GM23338 (cell line): ENCODE measurements at regions not wholly inside any gene's neighbourhood (a gene's known extent, or its start where the extent isn't known, plus 50 kb on each side); places are given as distances from the start of the nearest gene placed in this dataset.

Experiments
- CREB1 ChIP-seq: fragments of 250-450 bp; sonication (Bioruptor Pico); IDR thresholded peaks from 2 replicates; pipeline ENCODE4 v1.5.0; 2020; ENCODE audit warnings: low read depth, mild to moderate bottlenecking, moderate library complexity
- CTCF ChIP-seq, 2 experiments: fragments of 200-600 bp in 1 of 2; sonication (generic) in 1 of 2; conservative IDR thresholded peaks; 2 replicates each; pipeline versions ENCODE4 v1.5.1 to v1.6.1; 2016 to 2017; ENCODE audit warnings: antibody characterized with exemption in 2 of 2, low read depth in 2 of 2, mild to moderate bottlenecking in 2 of 2, moderate library complexity in 1 of 2
- EZH2 ChIP-seq: fragments of 200-600 bp; sonication (generic); IDR thresholded peaks from one replicate; pipeline ENCODE4 v1.8.0; 2017; ENCODE audit warnings: antibody characterized with exemption, mild to moderate bottlenecking, low read depth; ENCODE audit not compliant: unreplicated experiment
- EZH2phosphoT487 ChIP-seq: fragments of 200-600 bp; sonication (generic); IDR thresholded peaks from one replicate; pipeline ENCODE4 v1.8.1; 2018; ENCODE audit warnings: antibody characterized with exemption; ENCODE audit not compliant: unreplicated experiment
- JUNB ChIP-seq: IDR thresholded peaks from one replicate; pipeline ENCODE4 v1.6.1; 2016; ENCODE audit warnings: antibody characterized with exemption; ENCODE audit not compliant: unreplicated experiment
- NANOG ChIP-seq: IDR thresholded peaks from 2 replicates; pipeline ENCODE4 v1.6.1; 2016; ENCODE audit warnings: antibody characterized with exemption, borderline replicate concordance
- POLR2AphosphoS5 ChIP-seq: IDR thresholded peaks from 2 replicates; pipeline ENCODE4 v1.6.1; 2016; ENCODE audit warnings: antibody characterized with exemption, low read depth
- REST ChIP-seq: IDR thresholded peaks from one replicate; pipeline ENCODE4 v1.6.1; 2018; ENCODE audit warnings: antibody characterized with exemption; ENCODE audit not compliant: unreplicated experiment
- ZNF114 ChIP-seq: fragments of 250-450 bp; sonication (Bioruptor Pico); IDR thresholded peaks from 2 replicates; pipeline ENCODE4 v1.5.0; 2020; ENCODE audit warnings: mild to moderate bottlenecking, moderate library complexity
- ZNF331 ChIP-seq: fragments of 250-450 bp; sonication (Bioruptor Pico); IDR thresholded peaks from 2 replicates; pipeline ENCODE4 v1.5.0; 2020; ENCODE audit warnings: low read depth, mild to moderate bottlenecking, moderate library complexity
- TF ChIP-seq, protein P1 (sequence below): IDR thresholded peaks from 2 replicates; pipeline ENCODE4 v1.6.1; 2016; ENCODE audit warnings: antibody characterized with exemption
- TF ChIP-seq, protein P2 (sequence below): fragments of 250-450 bp; sonication (Bioruptor Pico); IDR thresholded peaks from 2 replicates; pipeline ENCODE4 v1.5.0; 2020; ENCODE audit warnings: mild to moderate bottlenecking, moderate library complexity

- TF ChIP-seq CTCF (conservative IDR thresholded peaks at IDR 0.05; ENCODE audit: low read depth in 2 of 2), result no peak
- no peak for TF ChIP-seq EZH2
- no peak for TF ChIP-seq POLR2AphosphoS5
- TF ChIP-seq JUNB, result no peak
- no peak for TF ChIP-seq NANOG
- TF ChIP-seq, protein P1, sequence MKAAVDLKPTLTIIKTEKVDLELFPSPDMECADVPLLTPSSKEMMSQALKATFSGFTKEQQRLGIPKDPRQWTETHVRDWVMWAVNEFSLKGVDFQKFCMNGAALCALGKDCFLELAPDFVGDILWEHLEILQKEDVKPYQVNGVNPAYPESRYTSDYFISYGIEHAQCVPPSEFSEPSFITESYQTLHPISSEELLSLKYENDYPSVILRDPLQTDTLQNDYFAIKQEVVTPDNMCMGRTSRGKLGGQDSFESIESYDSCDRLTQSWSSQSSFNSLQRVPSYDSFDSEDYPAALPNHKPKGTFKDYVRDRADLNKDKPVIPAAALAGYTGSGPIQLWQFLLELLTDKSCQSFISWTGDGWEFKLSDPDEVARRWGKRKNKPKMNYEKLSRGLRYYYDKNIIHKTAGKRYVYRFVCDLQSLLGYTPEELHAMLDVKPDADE, result no peak
- TF ChIP-seq EZH2phosphoT487, result no peak
- no peak for TF ChIP-seq CREB1
- no peak for TF ChIP-seq ZNF114 (CRISPR knock-in tag)
- TF ChIP-seq, protein P2, sequence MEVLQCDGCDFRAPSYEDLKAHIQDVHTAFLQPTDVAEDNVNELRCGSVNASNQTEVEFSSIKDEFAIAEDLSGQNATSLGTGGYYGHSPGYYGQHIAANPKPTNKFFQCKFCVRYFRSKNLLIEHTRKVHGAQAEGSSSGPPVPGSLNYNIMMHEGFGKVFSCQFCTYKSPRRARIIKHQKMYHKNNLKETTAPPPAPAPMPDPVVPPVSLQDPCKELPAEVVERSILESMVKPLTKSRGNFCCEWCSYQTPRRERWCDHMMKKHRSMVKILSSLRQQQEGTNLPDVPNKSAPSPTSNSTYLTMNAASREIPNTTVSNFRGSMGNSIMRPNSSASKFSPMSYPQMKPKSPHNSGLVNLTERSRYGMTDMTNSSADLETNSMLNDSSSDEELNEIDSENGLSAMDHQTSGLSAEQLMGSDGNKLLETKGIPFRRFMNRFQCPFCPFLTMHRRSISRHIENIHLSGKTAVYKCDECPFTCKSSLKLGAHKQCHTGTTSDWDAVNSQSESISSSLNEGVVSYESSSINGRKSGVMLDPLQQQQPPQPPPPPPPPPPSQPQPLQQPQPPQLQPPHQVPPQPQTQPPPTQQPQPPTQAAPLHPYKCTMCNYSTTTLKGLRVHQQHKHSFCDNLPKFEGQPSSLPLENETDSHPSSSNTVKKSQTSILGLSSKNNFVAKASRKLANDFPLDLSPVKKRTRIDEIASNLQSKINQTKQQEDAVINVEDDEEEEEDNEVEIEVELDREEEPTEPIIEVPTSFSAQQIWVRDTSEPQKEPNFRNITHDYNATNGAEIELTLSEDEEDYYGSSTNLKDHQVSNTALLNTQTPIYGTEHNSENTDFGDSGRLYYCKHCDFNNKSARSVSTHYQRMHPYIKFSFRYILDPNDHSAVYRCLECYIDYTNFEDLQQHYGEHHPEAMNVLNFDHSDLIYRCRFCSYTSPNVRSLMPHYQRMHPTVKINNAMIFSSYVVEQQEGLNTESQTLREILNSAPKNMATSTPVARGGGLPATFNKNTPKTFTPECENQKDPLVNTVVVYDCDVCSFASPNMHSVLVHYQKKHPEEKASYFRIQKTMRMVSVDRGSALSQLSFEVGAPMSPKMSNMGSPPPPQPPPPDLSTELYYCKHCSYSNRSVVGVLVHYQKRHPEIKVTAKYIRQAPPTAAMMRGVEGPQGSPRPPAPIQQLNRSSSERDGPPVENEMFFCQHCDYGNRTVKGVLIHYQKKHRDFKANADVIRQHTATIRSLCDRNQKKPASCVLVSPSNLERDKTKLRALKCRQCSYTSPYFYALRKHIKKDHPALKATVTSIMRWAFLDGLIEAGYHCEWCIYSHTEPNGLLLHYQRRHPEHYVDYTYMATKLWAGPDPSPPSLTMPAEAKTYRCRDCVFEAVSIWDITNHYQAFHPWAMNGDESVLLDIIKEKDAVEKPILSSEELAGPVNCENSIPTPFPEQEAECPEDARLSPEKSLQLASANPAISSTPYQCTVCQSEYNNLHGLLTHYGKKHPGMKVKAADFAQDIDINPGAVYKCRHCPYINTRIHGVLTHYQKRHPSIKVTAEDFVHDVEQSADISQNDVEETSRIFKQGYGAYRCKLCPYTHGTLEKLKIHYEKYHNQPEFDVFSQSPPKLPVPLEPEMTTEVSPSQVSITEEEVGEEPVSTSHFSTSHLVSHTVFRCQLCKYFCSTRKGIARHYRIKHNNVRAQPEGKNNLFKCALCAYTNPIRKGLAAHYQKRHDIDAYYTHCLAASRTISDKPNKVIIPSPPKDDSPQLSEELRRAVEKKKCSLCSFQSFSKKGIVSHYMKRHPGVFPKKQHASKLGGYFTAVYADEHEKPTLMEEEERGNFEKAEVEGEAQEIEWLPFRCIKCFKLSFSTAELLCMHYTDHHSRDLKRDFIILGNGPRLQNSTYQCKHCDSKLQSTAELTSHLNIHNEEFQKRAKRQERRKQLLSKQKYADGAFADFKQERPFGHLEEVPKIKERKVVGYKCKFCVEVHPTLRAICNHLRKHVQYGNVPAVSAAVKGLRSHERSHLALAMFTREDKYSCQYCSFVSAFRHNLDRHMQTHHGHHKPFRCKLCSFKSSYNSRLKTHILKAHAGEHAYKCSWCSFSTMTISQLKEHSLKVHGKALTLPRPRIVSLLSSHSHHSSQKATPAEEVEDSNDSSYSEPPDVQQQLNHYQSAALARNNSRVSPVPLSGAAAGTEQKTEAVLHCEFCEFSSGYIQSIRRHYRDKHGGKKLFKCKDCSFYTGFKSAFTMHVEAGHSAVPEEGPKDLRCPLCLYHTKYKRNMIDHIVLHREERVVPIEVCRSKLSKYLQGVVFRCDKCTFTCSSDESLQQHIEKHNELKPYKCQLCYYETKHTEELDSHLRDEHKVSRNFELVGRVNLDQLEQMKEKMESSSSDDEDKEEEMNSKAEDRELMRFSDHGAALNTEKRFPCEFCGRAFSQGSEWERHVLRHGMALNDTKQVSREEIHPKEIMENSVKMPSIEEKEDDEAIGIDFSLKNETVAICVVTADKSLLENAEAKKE (CRISPR knock-in tag), result no peak
- no peak for TF ChIP-seq ZNF331
- no peak for TF ChIP-seq REST
These were observed 519.3 kb upstream of the ID2 start for GRCh38 chr2:8162552-8162951.
